GM12873 (cell line): ENCODE measurements at regions not wholly inside any gene's neighbourhood (a gene's known extent, or its start where the extent isn't known, plus 50 kb on each side); places are given as distances from the start of the nearest gene placed in this dataset.

Source experiments
- TF ChIP-seq, protein P1 (sequence below): IDR thresholded peaks from 2 replicates; pipeline ENCODE4 v1.5.1; 2012; ENCODE audit warnings: low read depth, mild to moderate bottlenecking, moderate library complexity, low read length, control low read depth; ENCODE audit not compliant: insufficient read depth; ENCODE audit errors: missing control alignments

- TF ChIP-seq, protein P1, sequence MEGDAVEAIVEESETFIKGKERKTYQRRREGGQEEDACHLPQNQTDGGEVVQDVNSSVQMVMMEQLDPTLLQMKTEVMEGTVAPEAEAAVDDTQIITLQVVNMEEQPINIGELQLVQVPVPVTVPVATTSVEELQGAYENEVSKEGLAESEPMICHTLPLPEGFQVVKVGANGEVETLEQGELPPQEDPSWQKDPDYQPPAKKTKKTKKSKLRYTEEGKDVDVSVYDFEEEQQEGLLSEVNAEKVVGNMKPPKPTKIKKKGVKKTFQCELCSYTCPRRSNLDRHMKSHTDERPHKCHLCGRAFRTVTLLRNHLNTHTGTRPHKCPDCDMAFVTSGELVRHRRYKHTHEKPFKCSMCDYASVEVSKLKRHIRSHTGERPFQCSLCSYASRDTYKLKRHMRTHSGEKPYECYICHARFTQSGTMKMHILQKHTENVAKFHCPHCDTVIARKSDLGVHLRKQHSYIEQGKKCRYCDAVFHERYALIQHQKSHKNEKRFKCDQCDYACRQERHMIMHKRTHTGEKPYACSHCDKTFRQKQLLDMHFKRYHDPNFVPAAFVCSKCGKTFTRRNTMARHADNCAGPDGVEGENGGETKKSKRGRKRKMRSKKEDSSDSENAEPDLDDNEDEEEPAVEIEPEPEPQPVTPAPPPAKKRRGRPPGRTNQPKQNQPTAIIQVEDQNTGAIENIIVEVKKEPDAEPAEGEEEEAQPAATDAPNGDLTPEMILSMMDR = no peak
These were observed 118.2 kb upstream of the C7orf33 start for GRCh38 chr7:148472406-148472805.

GRCh38 chr7:148473703-148474480 lies 116.7 kb upstream of the C7orf33 start:
- TF ChIP-seq, protein P1 = no peak

DNA sequence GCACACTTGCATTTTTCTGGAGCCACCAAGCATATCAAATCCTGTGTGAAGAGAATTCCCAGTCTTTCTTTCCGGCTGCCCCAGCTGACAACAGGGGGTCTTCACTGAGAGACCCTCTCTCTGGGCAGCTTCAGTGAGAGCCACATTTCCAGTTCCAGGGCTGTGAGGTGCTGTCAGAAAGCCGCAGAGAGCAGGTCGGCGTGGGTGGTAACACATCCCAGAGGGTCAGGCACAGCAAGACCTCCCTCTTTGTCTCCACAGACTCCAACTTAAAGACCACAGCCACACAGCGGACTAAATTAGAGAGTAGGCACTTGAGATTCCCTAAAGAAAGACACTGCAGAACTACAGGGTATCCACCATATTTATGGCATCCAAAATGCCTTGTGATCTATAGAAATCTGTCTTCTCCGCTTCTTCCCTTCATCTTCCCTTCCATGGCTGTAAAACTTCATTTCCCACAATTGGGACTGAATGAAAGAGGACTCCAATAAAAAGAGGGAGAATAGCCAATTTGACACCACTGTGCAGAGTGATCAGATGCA lies 116.0 kb upstream of the C7orf33 start:
- TF ChIP-seq, protein P1 = no peak

- TF ChIP-seq, protein P1 = no peak
These were observed 112.0 kb upstream of the C7orf33 start for GRCh38 chr7:148478551-148478950.

GRCh38 chr7:148480479-148481146 lies 110.0 kb upstream of the C7orf33 start:
- TF ChIP-seq, protein P1 = peak; percentile 19

- TF ChIP-seq, protein P1 = no peak
These were observed 109.4 kb upstream of the C7orf33 start for GRCh38 chr7:148481147-148481526.

- TF ChIP-seq, protein P1 = no peak
These were observed 108.5 kb upstream of the C7orf33 start for GRCh38 chr7:148481971-148482626.
